HepG2 (cell line): ENCODE measurements at regions not wholly inside any gene's neighbourhood (a gene's known extent, or its start where the extent isn't known, plus 50 kb on each side); places are given as distances from the start of the nearest gene placed in this dataset.

Experiments used
- AGO2 ChIP-seq: fragments of 200-400 bp; formaldehyde crosslinking; optimal IDR thresholded peaks from 2 replicates; pipeline ENCODE3; 2017; ENCODE audit warnings: mild to moderate bottlenecking, low read depth, low read length, moderate library complexity
- BRCA1 ChIP-seq: sonication (generic); formaldehyde crosslinking; IDR thresholded peaks from 2 replicates; pipeline ENCODE4 v1.4.0; 2020; ENCODE audit warnings: missing genetic modification reagents
- EEA1 ChIP-seq: sonication (generic); formaldehyde crosslinking; IDR thresholded peaks from 2 replicates; pipeline ENCODE4 v1.5.1; 2020; ENCODE audit warnings: mild to moderate bottlenecking, missing genetic modification reagents, borderline replicate concordance
- GFI1 ChIP-seq: sonication (generic); formaldehyde crosslinking; IDR thresholded peaks from 2 replicates; pipeline ENCODE4 v1.5.0; 2020; ENCODE audit warnings: missing genetic modification reagents, mild to moderate bottlenecking, borderline replicate concordance
- GRHL1 ChIP-seq: sonication (generic); formaldehyde crosslinking; conservative IDR thresholded peaks from 2 replicates; pipeline ENCODE4 v1.8.0; 2022; ENCODE audit warnings: missing genetic modification reagents
- HNF1B ChIP-seq: sonication (generic); formaldehyde crosslinking; IDR thresholded peaks from 2 replicates; pipeline ENCODE4 v1.5.1; 2020; ENCODE audit warnings: mild to moderate bottlenecking, moderate library complexity, missing genetic modification reagents
- HNRNPUL1 ChIP-seq: fragments of 200-400 bp; formaldehyde crosslinking; IDR thresholded peaks from 2 replicates; pipeline ENCODE4 v1.6.1; 2017; ENCODE audit warnings: low read depth, mild to moderate bottlenecking, low read length, moderate library complexity
- HOXD1 ChIP-seq: sonication (generic); formaldehyde crosslinking; IDR thresholded peaks from 2 replicates; pipeline ENCODE4 v1.5.0; 2020; ENCODE audit warnings: missing genetic modification reagents
- KDM2A ChIP-seq: sonication (generic); formaldehyde crosslinking; IDR thresholded peaks from 2 replicates; pipeline ENCODE4 v1.4.0; 2020; ENCODE audit warnings: low read depth, missing genetic modification reagents, borderline replicate concordance
- KLF13 ChIP-seq: sonication (generic); formaldehyde crosslinking; IDR thresholded peaks from 2 replicates; pipeline ENCODE4 v1.4.0; 2020; ENCODE audit warnings: mild to moderate bottlenecking, missing genetic modification reagents
- LCORL ChIP-seq, 2 experiments: fragments of 450-650 bp in 1 of 2; sonication (generic) in 1 of 2; formaldehyde crosslinking in 1 of 2; IDR thresholded peaks; 2 replicates each; pipeline versions ENCODE4 v1.5.0 to v1.6.1; 2017 to 2020; ENCODE audit warnings: antibody characterized with exemption in 1 of 2, missing genetic modification reagents in 1 of 2
- MAZ ChIP-seq, 2 experiments: sonication (generic) in 1 of 2; formaldehyde crosslinking in 1 of 2; IDR thresholded peaks; 2 replicates each; pipeline versions ENCODE4 v1.5.0 to v1.6.1; 2012 to 2020; ENCODE audit warnings: low read depth in 2 of 2, mild to moderate bottlenecking in 2 of 2, borderline replicate concordance in 1 of 2, improper control_type of control experiment in 1 of 2, low read length in 1 of 2, missing genetic modification reagents in 1 of 2, moderate library complexity in 1 of 2
- MED13 ChIP-seq: sonication (generic); formaldehyde crosslinking; IDR thresholded peaks from 2 replicates; pipeline ENCODE4 v1.5.0; 2020; ENCODE audit warnings: missing genetic modification reagents
- MTA3 ChIP-seq: sonication (generic); formaldehyde crosslinking; IDR thresholded peaks from 2 replicates; pipeline ENCODE4 v1.4.0; 2020; ENCODE audit warnings: missing genetic modification reagents
- NCOA5 ChIP-seq: sonication (generic); formaldehyde crosslinking; IDR thresholded peaks from 2 replicates; pipeline ENCODE4 v1.4.0; 2020; ENCODE audit warnings: missing genetic modification reagents
- NCOR1 ChIP-seq: fragments of 200-600 bp; sonication (generic); IDR thresholded peaks from 2 replicates; pipeline ENCODE4 v1.7.0; 2017; ENCODE audit warnings: antibody characterized with exemption, low read length, borderline replicate concordance
- PRMT3 ChIP-seq: sonication (generic); formaldehyde crosslinking; IDR thresholded peaks from 2 replicates; pipeline ENCODE4 v1.8.1; 2022; ENCODE audit warnings: low read depth, mild to moderate bottlenecking, moderate library complexity, missing genetic modification reagents, borderline replicate concordance
- RBAK ChIP-seq: sonication (generic); formaldehyde crosslinking; IDR thresholded peaks from 2 replicates; pipeline ENCODE4 v1.5.1; 2020; ENCODE audit warnings: mild to moderate bottlenecking, missing genetic modification reagents
- SIN3A ChIP-seq: IDR thresholded peaks from 2 replicates; pipeline ENCODE4 v1.6.1; 2011; ENCODE audit warnings: low read depth, mild to moderate bottlenecking, control low read depth, low read length, borderline replicate concordance
- SIN3B ChIP-seq: fragments of 150-350 bp; IDR thresholded peaks from 2 replicates; pipeline ENCODE4 v1.6.1; 2014; ENCODE audit warnings: low read length
- TFAP4 ChIP-seq: sonication (generic); IDR thresholded peaks from 2 replicates; pipeline ENCODE4 v1.6.1; 2016; ENCODE audit warnings: low read depth, borderline replicate concordance
- THAP11 ChIP-seq: IDR thresholded peaks from 2 replicates; pipeline ENCODE4 v1.6.1; 2016; ENCODE audit warnings: missing biosample characterization, missing genetic modification reagents
- TP53 ChIP-seq: sonication (generic); formaldehyde crosslinking; conservative IDR thresholded peaks from 2 replicates; pipeline ENCODE4 v1.4.0; 2020; ENCODE audit warnings: missing genetic modification reagents
- ZNF225 ChIP-seq: sonication (generic); formaldehyde crosslinking; IDR thresholded peaks from 2 replicates; pipeline ENCODE4 v1.4.0; 2020; ENCODE audit warnings: mild to moderate bottlenecking, missing genetic modification reagents
- ZNF703 ChIP-seq: sonication (generic); formaldehyde crosslinking; IDR thresholded peaks from 2 replicates; pipeline ENCODE4 v1.5.1; 2020; ENCODE audit warnings: missing genetic modification reagents, mild to moderate bottlenecking, moderate library complexity, borderline replicate concordance
- ZNF788 ChIP-seq: sonication (generic); formaldehyde crosslinking; IDR thresholded peaks from 2 replicates; pipeline ENCODE4 v1.5.0; 2020; ENCODE audit warnings: mild to moderate bottlenecking, missing genetic modification reagents, borderline replicate concordance
- ZNF841 ChIP-seq: sonication (generic); formaldehyde crosslinking; IDR thresholded peaks from 2 replicates; pipeline ENCODE4 v1.8.1; 2023; ENCODE audit warnings: missing genetic modification reagents, borderline replicate concordance

- TF ChIP-seq ZNF703 (CRISPR knock-in tag), result peak; percentile 88
- no peak for TF ChIP-seq ZNF225
- TF ChIP-seq MTA3, result no peak
- TF ChIP-seq HNF1B (CRISPR knock-in tag), result peak; percentile 58; the same call in 1 of the 2 replicates
- TF ChIP-seq TFAP4, result peak; percentile 72; the same call in 1 of the 2 replicates
- TF ChIP-seq AGO2, result peak; percentile 74
- peak; percentile 51 for TF ChIP-seq THAP11 (CRISPR knock-in tag)
- no peak for TF ChIP-seq MAZ (IDR thresholded peaks at IDR 0.05; ENCODE audit: borderline replicate concordance, low read depth, low read length)
- TF ChIP-seq MAZ (CRISPR knock-in tag; IDR thresholded peaks at IDR 0.05; ENCODE audit: low read depth), result 0 out of 2 replicates have a peak, but pooled peaks have one; percentile 35
- 0 out of 2 replicates have a peak, but pooled peaks have one; percentile 33 for TF ChIP-seq PRMT3 (CRISPR knock-in tag)
- TF ChIP-seq SIN3B, result no peak
- TF ChIP-seq NCOA5 (CRISPR knock-in tag), result no peak
- 0 out of 2 replicates have a peak, but pooled peaks have one; percentile 4 for TF ChIP-seq TP53 (CRISPR knock-in tag)
- TF ChIP-seq BRCA1 (CRISPR knock-in tag), result peak; percentile 11
- TF ChIP-seq EEA1 (CRISPR knock-in tag), result no peak
- TF ChIP-seq RBAK (CRISPR knock-in tag), result no peak
- TF ChIP-seq GRHL1 (CRISPR knock-in tag), result no peak
- TF ChIP-seq ZNF788 (CRISPR knock-in tag), result 0 out of 2 replicates have a peak, but pooled peaks have one; percentile 48
- TF ChIP-seq GFI1, result peak; percentile 97
- no peak for TF ChIP-seq HNRNPUL1
- no peak for TF ChIP-seq KLF13 (CRISPR knock-in tag)
- peak; percentile 47; the same call in 1 of the 2 replicates for TF ChIP-seq KDM2A (CRISPR knock-in tag)
- TF ChIP-seq LCORL (IDR thresholded peaks at IDR 0.05), result no peak
- TF ChIP-seq LCORL (CRISPR knock-in tag; IDR thresholded peaks at IDR 0.05), result peak; percentile 78
- TF ChIP-seq MED13 (CRISPR knock-in tag), result no peak
- TF ChIP-seq SIN3A, result 0 out of 2 replicates have a peak, but pooled peaks have one; percentile 22
- TF ChIP-seq NCOR1, result peak; percentile 58; the same call in 1 of the 2 replicates
- no peak for TF ChIP-seq ZNF841 (CRISPR knock-in tag)
- no peak; the same call in 1 of the 2 replicates for TF ChIP-seq HOXD1
Measured at GRCh38 chr9:129414377-129414992, 206.4 kb downstream of the C9orf50 start (continued).
